ENCODE measurements at regions not wholly inside any gene's neighbourhood (a gene's known extent, or its start where the extent isn't known, plus 50 kb on each side); places are given as distances from the start of the nearest gene placed in this dataset.

DNA sequence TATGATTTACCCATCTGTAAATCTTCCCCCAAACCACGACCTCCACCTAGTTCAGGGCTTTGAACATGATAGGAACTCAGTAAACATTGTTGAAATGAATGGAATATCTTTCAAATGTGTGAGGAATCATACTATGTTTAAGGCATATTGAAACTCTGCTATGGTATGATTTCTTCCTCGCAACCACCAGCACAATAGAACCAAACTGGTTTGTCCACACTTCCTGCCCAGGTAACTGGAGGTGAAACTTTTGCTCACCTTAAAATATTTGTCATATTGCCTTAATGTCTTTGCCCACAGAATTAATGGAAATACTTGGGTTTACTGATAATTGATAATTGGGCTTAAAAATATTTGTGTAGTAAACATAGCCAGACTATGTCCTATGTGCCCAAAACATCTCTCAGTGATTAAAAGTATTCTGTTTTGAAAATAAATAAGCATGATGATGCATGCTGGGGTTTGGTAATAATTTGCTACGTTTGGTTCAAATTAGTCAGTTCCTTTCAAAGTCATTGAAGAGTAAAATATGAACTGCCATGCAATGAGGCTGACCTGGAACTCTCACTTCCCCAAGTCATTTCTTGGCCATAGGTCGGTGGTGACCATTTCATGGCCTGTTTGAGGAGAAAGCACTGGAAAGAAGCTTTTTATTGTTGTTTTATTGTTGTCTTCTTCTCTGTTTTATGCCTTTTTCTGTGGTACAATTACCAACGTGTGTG, 73.3 kb downstream of the TNFSF18 start:
- TF ChIP-seq, protein P1, sequence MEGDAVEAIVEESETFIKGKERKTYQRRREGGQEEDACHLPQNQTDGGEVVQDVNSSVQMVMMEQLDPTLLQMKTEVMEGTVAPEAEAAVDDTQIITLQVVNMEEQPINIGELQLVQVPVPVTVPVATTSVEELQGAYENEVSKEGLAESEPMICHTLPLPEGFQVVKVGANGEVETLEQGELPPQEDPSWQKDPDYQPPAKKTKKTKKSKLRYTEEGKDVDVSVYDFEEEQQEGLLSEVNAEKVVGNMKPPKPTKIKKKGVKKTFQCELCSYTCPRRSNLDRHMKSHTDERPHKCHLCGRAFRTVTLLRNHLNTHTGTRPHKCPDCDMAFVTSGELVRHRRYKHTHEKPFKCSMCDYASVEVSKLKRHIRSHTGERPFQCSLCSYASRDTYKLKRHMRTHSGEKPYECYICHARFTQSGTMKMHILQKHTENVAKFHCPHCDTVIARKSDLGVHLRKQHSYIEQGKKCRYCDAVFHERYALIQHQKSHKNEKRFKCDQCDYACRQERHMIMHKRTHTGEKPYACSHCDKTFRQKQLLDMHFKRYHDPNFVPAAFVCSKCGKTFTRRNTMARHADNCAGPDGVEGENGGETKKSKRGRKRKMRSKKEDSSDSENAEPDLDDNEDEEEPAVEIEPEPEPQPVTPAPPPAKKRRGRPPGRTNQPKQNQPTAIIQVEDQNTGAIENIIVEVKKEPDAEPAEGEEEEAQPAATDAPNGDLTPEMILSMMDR (IDR thresholded peaks at IDR 0.05; ENCODE audit: low read depth, low read length): no peak
- H3K27ac ChIP-seq (ENCODE audit: low read depth, low read length): no peak overlapping the region
- ChIA-PET POLR2A (no interaction called here), CTCF (no interaction called here)
- H3K9me3 ChIP-seq (ENCODE audit: control insufficient read depth, insufficient read depth, low read length): no peaks in the 10 kb centered on the region
- H3K27me3 ChIP-seq (ENCODE audit: control insufficient read depth, insufficient read depth, low read length): no peaks in the 10 kb centered on the region
- no peak for DNase-seq (ENCODE audit: low read depth, low spot score)
- no peak overlapping the region for H3K4me3 ChIP-seq (ENCODE audit: low read depth, low read length)

DNA sequence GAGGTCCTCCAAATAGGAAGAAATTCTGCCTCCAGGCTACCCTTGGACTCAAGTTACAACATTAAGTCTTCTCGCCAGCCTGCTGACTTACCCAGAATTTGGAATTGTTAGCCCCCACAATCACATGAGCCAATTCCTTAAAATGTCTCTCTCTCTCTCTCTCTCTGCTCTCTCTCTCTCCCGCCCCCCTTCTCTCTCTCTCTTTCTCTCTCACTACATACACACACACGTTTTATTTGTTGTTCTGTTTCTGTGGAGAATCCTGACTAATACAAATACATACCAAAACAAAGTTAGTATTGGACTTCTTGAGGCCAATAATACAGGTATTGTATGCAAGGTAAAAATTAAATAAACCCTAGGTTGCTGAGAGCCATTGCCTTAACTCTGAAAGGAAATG, 72.1 kb downstream of the TNFSF18 start:
- Histone ChIP-seq H3K27ac (ENCODE audit: low read depth, low read length) (no peak overlapping the region), H3K4me3 (ENCODE audit: low read depth, low read length) (no peak overlapping the region), H3K9me3 (ENCODE audit: control insufficient read depth, insufficient read depth, low read length) (no peaks in the 10 kb centered on the region), H3K27me3 (ENCODE audit: control insufficient read depth, insufficient read depth, low read length) (no peaks in the 10 kb centered on the region)
- DNase-seq (ENCODE audit: low read depth, low spot score): no peak
- TF ChIP-seq, protein P1 (IDR thresholded peaks at IDR 0.05; ENCODE audit: low read depth, low read length): no peak
- ChIA-PET POLR2A (no interaction called here), CTCF (no interaction called here)

DNA sequence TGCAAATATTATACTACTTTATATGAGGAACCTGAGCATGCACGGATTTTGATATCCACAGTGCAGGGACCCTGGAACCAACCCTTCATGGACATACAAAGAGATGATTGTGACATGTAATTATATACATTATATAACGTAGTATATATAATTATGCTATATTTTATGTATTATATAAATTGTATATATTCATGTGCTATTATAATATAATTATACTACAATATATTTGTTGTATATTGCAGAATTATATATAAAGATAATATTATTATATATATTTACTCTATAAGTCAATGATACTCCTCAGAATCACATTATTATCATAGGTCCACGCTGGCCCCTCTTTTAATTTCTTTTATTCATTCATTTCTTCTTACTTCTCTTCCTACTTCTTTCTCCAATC, 70.9 kb downstream of the TNFSF18 start:
- POLR2A ChIA-PET: no interaction called here
- TF ChIP-seq, protein P1 (IDR thresholded peaks at IDR 0.05; ENCODE audit: low read depth, low read length): no peak

DNA sequence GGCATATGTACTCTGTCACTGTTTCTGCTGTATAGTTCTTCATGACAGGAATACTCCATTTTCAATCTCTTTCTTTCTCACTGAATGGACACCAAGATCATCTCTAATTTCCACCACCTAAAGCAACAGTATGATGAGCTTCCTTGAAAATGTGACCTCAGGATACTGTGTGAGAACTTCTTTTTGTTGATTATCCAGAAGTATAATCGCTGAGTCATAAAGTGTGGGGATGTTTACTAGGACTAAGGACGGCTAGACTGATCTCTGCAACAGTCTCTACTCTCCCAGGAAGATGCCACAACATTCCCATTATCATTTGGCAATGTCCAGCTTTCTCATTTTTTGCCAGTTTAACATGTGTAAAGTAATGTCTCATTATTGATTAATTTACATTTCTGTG, 70.3 kb downstream of the TNFSF18 start:
- no peak for DNase-seq (ENCODE audit: low read depth, low spot score)
- TF ChIP-seq, protein P1 (IDR thresholded peaks at IDR 0.05; ENCODE audit: low read depth, low read length): no peak
- H3K27me3 ChIP-seq (ENCODE audit: control insufficient read depth, insufficient read depth, low read length): no peaks in the 10 kb centered on the region
- POLR2A ChIA-PET: no interaction called here
- H3K9me3 ChIP-seq (ENCODE audit: control insufficient read depth, insufficient read depth, low read length): no peaks in the 10 kb centered on the region
- CTCF ChIA-PET: no interaction called here
- H3K4me3 ChIP-seq (ENCODE audit: low read depth, low read length): no peak overlapping the region
- H3K27ac ChIP-seq (ENCODE audit: low read depth, low read length): no peak overlapping the region

More for the DNA sequence above, 70.9 kb downstream of the TNFSF18 start:
- no peak for DNase-seq (ENCODE audit: low read depth, low spot score)
- Histone ChIP-seq H3K9me3 (ENCODE audit: control insufficient read depth, insufficient read depth, low read length) (no peaks in the 10 kb centered on the region), H3K27me3 (ENCODE audit: control insufficient read depth, insufficient read depth, low read length) (no peaks in the 10 kb centered on the region), H3K27ac (ENCODE audit: low read depth, low read length) (no peak overlapping the region), H3K4me3 (ENCODE audit: low read depth, low read length) (no peak overlapping the region)
- CTCF ChIA-PET: no interaction called here

DNA sequence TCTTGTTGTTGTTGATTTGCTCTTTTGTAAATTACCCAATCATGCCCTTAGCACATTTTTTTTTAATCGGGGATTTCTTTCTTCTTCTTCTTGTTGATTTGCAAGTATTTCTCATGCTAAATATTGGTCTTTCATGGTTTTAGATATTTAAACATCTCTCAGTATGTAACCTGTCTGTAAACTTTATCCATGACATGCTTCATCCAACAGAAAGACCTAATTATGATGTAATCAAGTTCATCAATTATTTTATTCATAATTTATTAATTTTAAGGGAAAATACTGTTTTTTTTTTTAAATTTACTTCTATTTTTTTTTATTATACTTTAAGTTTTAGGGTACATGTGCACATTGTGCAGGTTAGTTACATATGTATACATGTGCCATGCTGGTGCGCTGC, 69.8 kb downstream of the TNFSF18 start:
- ChIA-PET CTCF (no interaction called here), POLR2A (no interaction called here)
- Histone ChIP-seq H3K27me3 (ENCODE audit: control insufficient read depth, insufficient read depth, low read length) (no peaks in the 10 kb centered on the region), H3K27ac (ENCODE audit: low read depth, low read length) (no peak overlapping the region), H3K4me3 (ENCODE audit: low read depth, low read length) (no peak overlapping the region), H3K9me3 (ENCODE audit: control insufficient read depth, insufficient read depth, low read length) (no peaks in the 10 kb centered on the region)
- TF ChIP-seq, protein P1 (IDR thresholded peaks at IDR 0.05; ENCODE audit: low read depth, low read length): no peak
- DNase-seq (ENCODE audit: low read depth, low spot score): no peak
